ENCODE measurements at regions not wholly inside any gene's neighbourhood (a gene's known extent, or its start where the extent isn't known, plus 50 kb on each side); places are given as distances from the start of the nearest gene placed in this dataset.

GRCh38 chr21:18722193-18722592 is 318.6 kb upstream of the TMPRSS15 start (continued):
- TF ChIP-seq ARID4B (CRISPR knock-in tag; IDR thresholded peaks at IDR 0.05) (no peak), ATF7 (IDR thresholded peaks at IDR 0.05) (no peak), MAFF (IDR thresholded peaks at IDR 0.05; ENCODE audit: low read length) (no peak)
- TF ChIP-seq, protein P1, sequence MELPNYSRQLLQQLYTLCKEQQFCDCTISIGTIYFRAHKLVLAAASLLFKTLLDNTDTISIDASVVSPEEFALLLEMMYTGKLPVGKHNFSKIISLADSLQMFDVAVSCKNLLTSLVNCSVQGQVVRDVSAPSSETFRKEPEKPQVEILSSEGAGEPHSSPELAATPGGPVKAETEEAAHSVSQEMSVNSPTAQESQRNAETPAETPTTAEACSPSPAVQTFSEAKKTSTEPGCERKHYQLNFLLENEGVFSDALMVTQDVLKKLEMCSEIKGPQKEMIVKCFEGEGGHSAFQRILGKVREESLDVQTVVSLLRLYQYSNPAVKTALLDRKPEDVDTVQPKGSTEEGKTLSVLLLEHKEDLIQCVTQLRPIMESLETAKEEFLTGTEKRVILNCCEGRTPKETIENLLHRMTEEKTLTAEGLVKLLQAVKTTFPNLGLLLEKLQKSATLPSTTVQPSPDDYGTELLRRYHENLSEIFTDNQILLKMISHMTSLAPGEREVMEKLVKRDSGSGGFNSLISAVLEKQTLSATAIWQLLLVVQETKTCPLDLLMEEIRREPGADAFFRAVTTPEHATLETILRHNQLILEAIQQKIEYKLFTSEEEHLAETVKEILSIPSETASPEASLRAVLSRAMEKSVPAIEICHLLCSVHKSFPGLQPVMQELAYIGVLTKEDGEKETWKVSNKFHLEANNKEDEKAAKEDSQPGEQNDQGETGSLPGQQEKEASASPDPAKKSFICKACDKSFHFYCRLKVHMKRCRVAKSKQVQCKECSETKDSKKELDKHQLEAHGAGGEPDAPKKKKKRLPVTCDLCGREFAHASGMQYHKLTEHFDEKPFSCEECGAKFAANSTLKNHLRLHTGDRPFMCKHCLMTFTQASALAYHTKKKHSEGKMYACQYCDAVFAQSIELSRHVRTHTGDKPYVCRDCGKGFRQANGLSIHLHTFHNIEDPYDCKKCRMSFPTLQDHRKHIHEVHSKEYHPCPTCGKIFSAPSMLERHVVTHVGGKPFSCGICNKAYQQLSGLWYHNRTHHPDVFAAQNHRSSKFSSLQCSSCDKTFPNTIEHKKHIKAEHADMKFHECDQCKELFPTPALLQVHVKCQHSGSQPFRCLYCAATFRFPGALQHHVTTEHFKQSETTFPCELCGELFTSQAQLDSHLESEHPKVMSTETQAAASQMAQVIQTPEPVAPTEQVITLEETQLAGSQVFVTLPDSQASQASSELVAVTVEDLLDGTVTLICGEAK (IDR thresholded peaks at IDR 0.05): no peak
- TF ChIP-seq, protein P1 (CRISPR knock-in tag; IDR thresholded peaks at IDR 0.05): no peak

All from K562 (cell line).